Kidney capillary endothelial cell (primary cell): ENCODE measurements at regions not wholly inside any gene's neighbourhood (a gene's known extent, or its start where the extent isn't known, plus 50 kb on each side); places are given as distances from the start of the nearest gene placed in this dataset.

Experiments used
- DNase-seq: peaks from one replicate; pipeline ENCODE4 v3.0.0-alpha.2; 2018; ENCODE audit warnings: low spot score

DNA sequence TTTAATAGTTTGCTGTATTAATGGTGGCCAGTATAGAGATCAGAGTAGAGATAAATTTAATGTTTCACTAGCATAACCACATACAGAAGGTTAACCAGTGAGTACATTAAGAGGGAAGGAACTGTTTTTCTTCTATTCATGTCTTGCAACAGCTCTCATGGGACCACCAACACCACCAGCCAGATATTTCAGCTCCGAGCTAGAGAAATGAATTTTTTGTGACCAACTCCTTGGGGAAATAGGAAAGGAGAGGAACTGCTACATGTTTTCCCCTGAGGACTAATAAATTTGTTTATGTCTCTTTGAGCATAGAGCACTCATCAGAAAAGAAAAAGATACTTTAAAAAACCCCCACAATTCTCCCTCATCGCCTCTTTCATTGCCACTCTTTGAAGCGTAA is 247.5 kb downstream of the MBNL1 start:
- no peak for DNase-seq

DNA sequence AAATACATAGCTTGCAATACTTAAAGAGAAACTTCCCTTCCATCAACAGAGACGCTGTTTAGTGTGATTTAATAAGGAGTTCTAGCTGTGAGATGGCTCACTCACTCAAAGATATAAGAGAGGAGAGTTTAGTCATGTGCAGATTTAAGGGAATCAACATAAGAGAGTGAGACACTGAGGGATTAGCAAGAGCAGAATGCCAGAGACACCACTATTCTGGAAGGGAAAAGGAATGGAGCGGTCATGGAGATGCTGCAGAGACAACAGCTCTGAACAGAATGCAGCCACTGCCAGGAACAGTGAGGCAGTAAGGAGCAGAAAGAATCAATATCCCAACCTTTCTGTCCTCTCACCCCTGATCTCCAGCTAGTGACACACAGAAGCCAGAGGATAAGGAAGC is 248.8 kb downstream of the MBNL1 start:
- DNase-seq, result no peak

DNA sequence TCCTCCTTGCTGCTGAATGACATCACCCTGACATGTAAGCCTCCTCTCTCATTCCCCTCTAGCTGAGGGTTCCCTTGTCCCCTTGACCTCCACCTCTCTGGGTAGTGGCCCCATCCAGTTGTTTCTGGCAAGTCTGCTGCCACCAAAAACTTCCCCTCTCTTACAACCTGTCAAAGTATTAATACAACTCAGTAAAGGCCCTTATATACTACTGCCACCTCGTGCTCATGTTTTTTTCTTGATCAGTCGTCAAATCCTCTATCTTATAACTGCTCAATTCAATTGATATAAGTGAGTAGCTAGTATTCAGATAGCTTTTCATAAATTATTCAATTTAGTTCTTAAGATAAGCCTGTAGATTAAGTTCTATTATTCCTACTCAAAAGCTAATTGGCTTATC is 249.6 kb downstream of the MBNL1 start:
- DNase-seq, result no peak

GRCh38 chr3:152519376-152519775 is 250.6 kb downstream of the MBNL1 start:
- no peak for DNase-seq

DNA sequence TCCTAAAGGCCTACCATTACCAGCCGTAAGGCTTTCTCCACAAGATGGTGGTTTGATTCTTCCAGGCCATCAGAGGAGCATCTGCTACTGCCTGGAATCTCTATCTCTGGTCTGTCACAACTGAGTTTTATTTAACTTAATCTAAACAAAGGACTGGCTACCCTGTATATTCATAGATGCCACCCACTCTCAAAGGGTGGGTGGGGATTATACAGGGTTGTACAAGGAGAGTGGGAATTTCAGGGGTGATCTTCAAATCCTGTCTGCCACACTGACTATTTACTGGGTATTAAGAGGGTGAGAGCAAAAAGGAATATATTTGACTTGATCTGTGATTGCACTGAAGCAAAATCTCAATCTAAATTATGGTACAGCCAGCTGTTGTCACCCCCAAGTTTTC is 253.3 kb downstream of the MBNL1 start:
- DNase-seq, result no peak

GRCh38 chr3:152524198-152525140 is 255.7 kb downstream of the MBNL1 start:
- DNase-seq, result peak; percentile 60

DNA sequence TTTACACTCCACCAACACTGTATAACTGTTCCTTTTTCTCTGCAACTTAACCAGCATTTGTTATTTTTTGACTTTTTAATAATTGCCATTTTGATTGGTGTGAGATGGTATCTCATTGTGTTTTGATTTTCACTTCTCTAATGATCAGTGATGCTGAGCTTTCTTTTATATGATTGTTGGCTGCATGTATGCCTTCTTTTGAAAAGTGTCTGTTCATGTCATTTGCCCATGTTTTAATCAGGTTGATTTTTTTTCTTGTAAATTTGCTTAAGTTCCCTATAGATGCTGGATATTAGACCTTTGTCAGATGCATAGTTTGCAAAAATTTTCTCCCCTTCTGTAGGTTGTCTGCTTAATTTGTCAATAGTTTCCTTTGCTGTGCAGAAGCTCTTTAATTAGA is 263.0 kb downstream of the MBNL1 start:
- DNase-seq, result no peak

GRCh38 chr3:152538518-152538917 is 269.8 kb downstream of the MBNL1 start:
- DNase-seq, result no peak

DNA sequence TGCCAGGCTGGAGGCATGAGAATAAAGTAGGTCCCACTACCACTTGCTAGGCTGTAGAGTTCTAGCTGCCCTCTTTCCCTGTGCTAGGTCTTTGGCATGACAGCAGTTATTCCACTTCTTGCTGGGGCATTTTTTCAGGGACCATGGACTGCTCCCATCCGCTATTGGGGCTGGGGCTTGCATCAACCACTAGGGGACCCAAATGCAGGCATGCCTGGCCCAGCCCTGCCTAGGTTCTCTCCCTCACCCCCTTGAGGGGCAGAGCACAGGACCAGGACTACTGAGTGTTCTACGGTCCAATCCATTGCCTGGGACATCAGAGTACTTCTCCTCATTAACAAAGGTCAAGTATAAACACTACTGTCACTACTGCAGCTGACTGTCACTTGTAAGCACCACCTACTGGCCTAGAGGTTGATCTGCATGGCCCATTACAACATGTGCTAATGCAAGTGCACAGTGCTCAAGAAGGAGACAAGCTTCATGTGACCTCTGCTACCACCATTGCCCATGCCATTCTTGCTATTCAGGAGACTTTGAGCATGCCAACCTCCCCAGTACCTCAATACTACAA is 270.5 kb downstream of the MBNL1 start:
- no peak for DNase-seq

DNA sequence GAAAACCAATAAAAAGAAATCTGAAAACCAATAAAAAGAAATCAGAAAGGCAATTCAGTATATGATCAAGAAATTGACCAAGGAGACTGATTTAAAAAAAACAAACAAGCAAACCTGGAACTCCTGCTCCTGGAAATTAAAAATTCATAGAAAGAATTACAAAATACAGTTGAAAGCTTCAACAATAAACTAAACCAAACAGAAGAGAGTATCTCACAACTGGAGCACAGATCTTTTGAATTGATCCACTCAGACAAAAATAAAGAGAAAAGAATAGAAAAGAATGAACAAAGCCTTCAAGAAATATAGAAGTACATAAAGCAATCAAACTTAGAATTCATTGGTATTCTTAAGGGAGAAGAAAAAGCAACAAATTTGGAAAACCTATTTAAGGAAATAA is 271.4 kb downstream of the MBNL1 start:
- DNase-seq, result no peak

- DNase-seq, result no peak
Observed at GRCh38 chr3:152547153-152547552, 278.4 kb downstream of the MBNL1 start.

- DNase-seq, result no peak
Observed at GRCh38 chr3:152549263-152549662, 280.5 kb downstream of the MBNL1 start.

DNA sequence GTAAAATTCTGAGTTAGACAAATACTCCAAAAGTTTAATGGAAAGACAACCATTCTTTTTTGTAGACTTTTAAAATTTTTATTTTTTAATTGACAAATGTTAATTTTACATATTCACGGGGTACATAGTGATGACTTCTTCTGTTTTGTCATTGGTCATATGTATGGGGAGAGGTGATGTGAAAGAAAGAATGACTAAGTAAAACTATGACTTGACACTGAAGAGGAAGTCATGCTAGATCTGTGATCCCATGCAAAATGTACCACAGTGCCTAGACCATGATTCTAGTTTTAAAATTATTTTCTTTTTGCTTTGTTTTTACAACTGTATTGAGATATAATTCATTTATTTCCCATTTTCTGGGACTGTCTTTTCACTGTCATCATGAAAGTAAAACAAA is 281.6 kb downstream of the MBNL1 start:
- no peak for DNase-seq

DNA sequence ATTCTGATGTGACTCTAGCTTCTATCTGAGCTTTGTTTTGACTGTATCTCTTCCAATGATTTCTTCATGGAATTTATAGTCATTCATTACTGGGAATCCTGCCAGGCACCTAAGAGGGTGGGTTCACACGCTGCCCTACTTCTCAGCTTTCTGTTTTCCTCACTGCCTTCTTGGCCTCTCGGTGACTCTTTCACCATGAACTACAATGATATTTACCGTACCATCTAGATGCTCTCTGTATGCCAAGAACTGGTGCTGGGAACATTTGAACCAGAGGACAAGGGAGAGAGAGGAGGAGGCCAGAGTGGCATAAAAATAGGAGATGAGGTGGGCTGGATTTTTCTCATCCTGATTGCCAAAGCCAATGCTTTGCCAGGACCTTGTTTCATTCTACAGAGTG is 280.0 kb upstream of the P2RY1 start:
- DNase-seq, result no peak

DNA sequence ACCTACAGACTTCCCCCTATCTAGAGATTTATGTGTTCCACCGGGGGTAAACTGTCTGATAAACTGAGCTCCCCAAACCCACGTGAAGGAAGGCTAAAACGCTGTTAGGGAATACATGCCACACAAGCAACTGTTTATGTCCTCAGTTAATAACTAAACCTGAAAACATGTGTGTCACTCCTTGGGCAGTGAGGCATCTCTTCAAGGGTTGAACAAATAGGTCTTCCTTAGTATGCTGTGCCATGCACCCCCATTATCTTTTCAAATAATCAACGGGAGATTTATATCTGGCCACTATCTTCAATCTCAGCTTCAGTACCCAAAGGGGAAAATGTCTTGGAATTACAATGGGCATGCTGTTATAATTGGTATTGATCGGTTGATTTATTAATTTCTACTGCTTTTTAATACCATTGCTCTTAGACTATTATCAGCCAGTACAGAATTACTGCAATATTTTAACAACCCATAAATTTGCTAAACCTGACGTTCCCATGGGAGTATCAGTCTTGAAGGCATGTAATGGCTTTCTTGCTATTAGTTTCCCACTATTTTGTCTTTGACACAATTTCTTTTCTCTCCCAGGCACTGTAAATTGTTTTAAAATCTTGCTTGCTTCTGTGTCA is 279.2 kb upstream of the P2RY1 start:
- DNase-seq, result no peak

DNA sequence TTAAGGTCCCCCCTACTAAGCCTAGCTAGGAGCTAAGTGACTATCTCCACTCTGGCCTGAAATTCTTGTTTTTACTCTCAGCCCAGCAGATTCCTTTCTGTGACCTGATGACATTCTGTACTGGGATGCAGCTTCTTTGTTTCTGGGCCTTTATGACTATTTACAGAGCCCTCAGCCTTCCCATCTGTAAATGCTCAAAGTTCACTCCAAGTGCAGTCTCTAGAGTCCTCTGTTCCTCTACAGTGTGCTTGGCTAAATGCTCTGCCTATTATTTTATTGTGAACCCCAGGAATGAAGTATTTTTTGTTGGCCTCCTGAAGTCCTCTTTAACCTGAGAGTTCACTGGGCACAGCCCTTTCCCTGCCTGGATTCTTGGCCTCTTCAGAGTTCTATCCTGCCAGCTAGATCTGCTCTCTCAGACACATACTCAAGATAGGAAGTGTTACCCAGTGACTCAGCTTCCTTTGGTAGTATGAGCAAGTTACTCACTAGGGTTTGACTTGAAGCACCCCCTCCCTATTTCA is 278.1 kb upstream of the P2RY1 start:
- peak; percentile 10 for DNase-seq

GRCh38 chr3:152557302-152557999 is 277.5 kb upstream of the P2RY1 start:
- no peak for DNase-seq

DNA sequence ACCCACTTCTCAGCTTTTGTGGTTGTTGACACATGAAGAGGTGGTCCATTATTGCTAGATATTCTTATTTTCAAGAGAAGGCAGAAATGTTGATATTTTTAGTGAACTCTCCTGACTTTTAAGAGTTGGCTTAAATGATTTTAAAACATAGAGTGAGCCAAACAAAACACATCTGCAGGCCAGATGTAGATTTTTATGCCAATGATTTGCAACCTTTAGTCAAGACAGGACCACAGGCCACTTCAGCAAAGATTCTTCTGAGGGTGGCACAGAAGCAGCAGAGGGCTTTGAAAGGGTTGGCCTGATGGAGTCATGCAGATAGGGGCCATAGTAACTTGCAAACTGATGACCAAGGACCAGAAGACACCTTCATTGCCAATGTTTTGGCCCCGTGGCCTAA is 276.5 kb upstream of the P2RY1 start:
- no peak for DNase-seq

GRCh38 chr3:152559246-152559645 is 275.7 kb upstream of the P2RY1 start:
- no peak for DNase-seq

GRCh38 chr3:152564459-152564858 is 270.5 kb upstream of the P2RY1 start:
- no peak for DNase-seq

- DNase-seq, result peak; percentile 48
Observed at GRCh38 chr3:152574461-152575079, 260.4 kb upstream of the P2RY1 start.

DNA sequence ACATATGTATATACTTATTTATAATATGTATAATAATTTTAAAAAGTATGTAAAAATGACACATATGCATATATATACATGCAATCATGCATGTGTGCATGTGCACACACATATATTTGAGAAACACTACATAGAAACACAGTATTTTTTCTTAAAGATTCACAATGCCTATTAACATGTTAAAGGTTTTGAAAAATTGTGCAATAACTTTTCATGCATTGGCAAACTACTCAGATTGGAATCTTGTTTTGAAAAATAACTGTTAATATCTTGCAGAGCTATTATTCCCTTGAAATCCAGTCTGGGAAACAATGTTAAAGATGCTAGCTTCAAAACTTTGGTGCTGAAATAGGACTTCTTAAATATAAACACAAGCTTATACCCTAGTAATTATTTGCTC is 256.2 kb upstream of the P2RY1 start:
- DNase-seq, result no peak
